H9 (cell line): ENCODE measurements at regions not wholly inside any gene's neighbourhood (a gene's known extent, or its start where the extent isn't known, plus 50 kb on each side); places are given as distances from the start of the nearest gene placed in this dataset.
"Not testable (repeated sequence)": the region's sequence is repeated elsewhere in the genome, so short reads cannot be mapped to it uniquely, and the experiment has no call there.

Source experiments
- DNase-seq: peaks from one replicate; pipeline ENCODE4 v3.0.0-alpha.2; 2017
- H2AFZ ChIP-seq: one replicate; pipeline ENCODE4 v1.6.1; 2013; ENCODE audit warnings: mild to moderate bottlenecking, low read length, control low read depth, moderate library complexity
- H2AK5ac ChIP-seq: 2 replicates; pipeline ENCODE4 v1.6.1; 2013; ENCODE audit warnings: low read length, control low read depth, mixed read lengths; ENCODE audit not compliant: insufficient read length
- H2BK120ac ChIP-seq: one replicate; pipeline ENCODE4 v1.6.1; 2013; ENCODE audit warnings: low read depth, mild to moderate bottlenecking, low read length, control low read depth, inconsistent platforms; ENCODE audit not compliant: poor library complexity, severe bottlenecking
- H2BK12ac ChIP-seq: 2 replicates; pipeline ENCODE4 v1.6.1; 2013; ENCODE audit warnings: low read length, control low read depth, mixed read lengths, low read depth; ENCODE audit not compliant: insufficient read length
- H2BK15ac ChIP-seq: 2 replicates; pipeline ENCODE4 v1.6.1; 2013; ENCODE audit warnings: low read depth, low read length, control low read depth
- H2BK20ac ChIP-seq: one replicate; pipeline ENCODE4 v1.6.1; 2013; ENCODE audit warnings: low read depth, mild to moderate bottlenecking, low read length, control low read depth, inconsistent platforms; ENCODE audit not compliant: poor library complexity, severe bottlenecking
- H2BK5ac ChIP-seq: 2 replicates; pipeline ENCODE4 v1.6.1; 2013; ENCODE audit warnings: low read length, control low read depth, mixed read lengths; ENCODE audit not compliant: insufficient read length
- H3K14ac ChIP-seq: 2 replicates; pipeline ENCODE4 v1.6.1; 2013; ENCODE audit warnings: low read length, control low read depth; ENCODE audit not compliant: insufficient read depth
- H3K18ac ChIP-seq: 2 replicates; pipeline ENCODE4 v1.6.1; 2013; ENCODE audit warnings: low read depth, mild to moderate bottlenecking, mixed read lengths, low read length, control low read depth; ENCODE audit not compliant: insufficient read length
- H3K23ac ChIP-seq: 2 replicates; pipeline ENCODE4 v1.6.1; 2013; ENCODE audit warnings: low read length, control low read depth, mixed read lengths, low read depth; ENCODE audit not compliant: insufficient read length
- H3K23me2 ChIP-seq: 2 replicates; pipeline ENCODE4 v1.6.1; 2013; ENCODE audit warnings: low read depth, mild to moderate bottlenecking, mixed read lengths, low read length, control low read depth; ENCODE audit not compliant: insufficient read length, poor library complexity, severe bottlenecking
- H3K27ac ChIP-seq: 2 replicates; pipeline ENCODE4 v1.5.1; 2013; ENCODE audit warnings: low read length, control low read depth, mixed read lengths, low read depth; ENCODE audit not compliant: insufficient read length
- H3K27me3 ChIP-seq: 2 replicates; pipeline ENCODE4 v1.6.1; 2013; ENCODE audit warnings: low read length, control low read depth, inconsistent platforms; ENCODE audit not compliant: insufficient read depth
- H3K4ac ChIP-seq: 2 replicates; pipeline ENCODE4 v1.6.1; 2013; ENCODE audit warnings: low read depth, mild to moderate bottlenecking, control low read depth, inconsistent platforms, low read length, moderate library complexity
- H3K4me1 ChIP-seq: 2 replicates; pipeline ENCODE4 v1.6.1; 2013; ENCODE audit warnings: low read length, control low read depth, inconsistent platforms; ENCODE audit not compliant: insufficient read depth
- H3K4me2 ChIP-seq: 2 replicates; pipeline ENCODE4 v1.6.1; 2013; ENCODE audit warnings: low read length, control low read depth, mixed read lengths; ENCODE audit not compliant: insufficient read length, insufficient read depth
- H3K56ac ChIP-seq: 2 replicates; pipeline ENCODE4 v1.6.1; 2013; ENCODE audit warnings: low read depth, mild to moderate bottlenecking, mixed read lengths, low read length, control low read depth; ENCODE audit not compliant: insufficient read length
- H3K79me1 ChIP-seq: 2 replicates; pipeline ENCODE4 v1.6.1; 2013; ENCODE audit warnings: low read depth, mild to moderate bottlenecking, moderate library complexity, low read length, control low read depth, inconsistent platforms; ENCODE audit not compliant: insufficient read depth, poor library complexity, severe bottlenecking
- H3K79me2 ChIP-seq: 2 replicates; pipeline ENCODE4 v1.6.1; 2013; ENCODE audit warnings: low read length, control low read depth, inconsistent platforms; ENCODE audit not compliant: insufficient read depth
- H3K9ac ChIP-seq: 2 replicates; pipeline ENCODE4 v1.6.1; 2013; ENCODE audit warnings: low read length, control low read depth, mixed read lengths; ENCODE audit not compliant: insufficient read length; ENCODE audit errors: extremely low read depth
- H3K9me3 ChIP-seq: one replicate; pipeline ENCODE4 v1.6.1; 2013; ENCODE audit warnings: low read depth, low read length, inconsistent platforms; ENCODE audit not compliant: control insufficient read depth
- H3T11ph ChIP-seq: one replicate; pipeline ENCODE4 v1.6.1; 2013; ENCODE audit warnings: mild to moderate bottlenecking, low read length, control low read depth, inconsistent platforms
- H4K20me1 ChIP-seq: one replicate; pipeline ENCODE4 v1.6.1; 2013; ENCODE audit not compliant: control insufficient read depth, insufficient read length, insufficient read depth
- H4K5ac ChIP-seq: 2 replicates; pipeline ENCODE4 v1.6.1; 2013; ENCODE audit warnings: low read depth, mild to moderate bottlenecking, mixed read lengths, low read length, control low read depth; ENCODE audit not compliant: insufficient read length
- H4K8ac ChIP-seq: replicated peaks from 2 replicates; pipeline ENCODE4 v1.6.1; 2013; ENCODE audit warnings: low read length, control low read depth, mixed read lengths, low read depth; ENCODE audit not compliant: insufficient read length
- H4K91ac ChIP-seq: 2 replicates; pipeline ENCODE4 v1.6.1; 2013; ENCODE audit warnings: low read depth, mild to moderate bottlenecking, moderate library complexity, mixed read lengths, low read length, control low read depth; ENCODE audit not compliant: insufficient read length
- H3K27ac Mint-ChIP-seq, 3 experiments: 2 replicates in 2 of 3; 3 replicates in 1 of 3; pipeline ENCODE4 v1.8.0; 2020 to 2021; ENCODE audit warnings: mixed read lengths in 3 of 3, mild to moderate bottlenecking in 1 of 3, moderate library complexity in 1 of 3
- H3K27me3 Mint-ChIP-seq: 2 replicates; pipeline ENCODE4 v1.8.0; 2021; ENCODE audit warnings: low read depth, mild to moderate bottlenecking, moderate library complexity, mixed read lengths
- H3K36me3 Mint-ChIP-seq, 3 experiments: 2 replicates in 2 of 3; 3 replicates in 1 of 3; pipeline ENCODE4 v1.8.0; 2020 to 2021; ENCODE audit warnings: low read depth in 3 of 3, mixed read lengths in 3 of 3; ENCODE audit not compliant: insufficient read depth in 1 of 3
- H3K4me1 Mint-ChIP-seq, 2 experiments: 2 replicates each; pipeline ENCODE4 v1.8.0; 2020; ENCODE audit warnings: mixed read lengths in 2 of 2
- H3K4me3 Mint-ChIP-seq, 2 experiments: 2 replicates in 1 of 2; 3 replicates in 1 of 2; pipeline ENCODE4 v1.8.0; 2020 to 2021; ENCODE audit warnings: mild to moderate bottlenecking in 2 of 2, mixed read lengths in 2 of 2, moderate library complexity in 1 of 2
- H3K9me3 Mint-ChIP-seq, 2 experiments: 2 replicates in 1 of 2; 3 replicates in 1 of 2; pipeline ENCODE4 v1.8.0; 2020; ENCODE audit warnings: mild to moderate bottlenecking in 2 of 2, mixed read lengths in 2 of 2, moderate library complexity in 1 of 2
- CTCF ChIP-seq: fragments of 200-600 bp; sonication (generic); conservative IDR thresholded peaks from 3 replicates; pipeline ENCODE4 v1.8.0; 2021; ENCODE audit warnings: antibody characterized with exemption, mild to moderate bottlenecking
- WGBS: extraction: QIAGEN DNeasy Blood & Tissue Kit; methylation state at CpG from one replicate; pipeline ENCODE4 v1.1.7; 2013; ENCODE audit warnings: missing lambda C conversion rate, low lambda C conversion rate, mixed read lengths; ENCODE audit not compliant: insufficient read length; ENCODE audit errors: extremely low coverage; 5-methylcytosine and 5-hydroxymethylcytosine counted together

DNA sequence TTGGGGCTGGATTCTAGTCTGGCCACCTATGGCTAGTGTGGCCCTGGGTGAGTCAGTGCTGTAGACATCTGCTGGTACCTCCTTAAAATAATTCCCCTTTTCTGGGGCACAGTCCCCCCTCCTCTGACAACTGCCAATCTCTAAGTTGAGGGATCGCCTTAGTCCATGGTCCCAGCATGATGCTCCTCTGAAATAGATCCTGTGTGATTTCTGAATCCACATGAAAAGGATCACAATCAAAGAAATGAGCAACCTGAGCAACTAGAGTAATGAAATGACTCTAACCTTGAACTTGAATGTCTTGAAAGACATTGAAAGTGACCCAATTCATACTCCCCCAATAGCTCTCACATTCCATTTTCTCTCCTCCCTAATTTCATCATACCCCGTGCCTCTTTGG lies 332.5 kb downstream of the VRK1 start:
- no peaks in the 10 kb centered on the region for H3K23me2 ChIP-seq
- H3K56ac ChIP-seq = no peak overlapping the region
- Mint-ChIP-seq H3K36me3 (no peaks in the 10 kb centered on the region), H3K9me3 (no peaks in the 10 kb centered on the region; a peak in 1 of 5 replicates), H3K4me3 (no peak overlapping the region), H3K27ac (no peak overlapping the region; a peak in 1 of 7 replicates), H3K27me3 (no peaks in the 10 kb centered on the region; the same call in 1 of the 2 replicates), H3K4me1 (no peaks in the 10 kb centered on the region)
- no peaks in the 10 kb centered on the region for H4K20me1 ChIP-seq
- no peak overlapping the region for H2BK20ac ChIP-seq
- no peaks in the 10 kb centered on the region for H3K79me1 ChIP-seq
- no peak overlapping the region for H3K4me2 ChIP-seq
- H4K91ac ChIP-seq = no peak overlapping the region
- no peak overlapping the region for H3K4ac ChIP-seq
- H4K8ac ChIP-seq = no peak overlapping the region
- no peak overlapping the region for H2AFZ ChIP-seq
- TF ChIP-seq CTCF = no peak
- no peak overlapping the region for H2BK120ac ChIP-seq
- H3K18ac ChIP-seq = no peak overlapping the region
- no peak overlapping the region for H3T11ph ChIP-seq
- H2BK5ac ChIP-seq = no peak overlapping the region
- no peak for DNase-seq
- no peaks in the 10 kb centered on the region for H3K27me3 ChIP-seq
- no peak overlapping the region for H3K9ac ChIP-seq
- no peak overlapping the region for H3K27ac ChIP-seq
- H3K79me2 ChIP-seq = no peaks in the 10 kb centered on the region
- no peak overlapping the region for H4K5ac ChIP-seq
- H3K9me3 ChIP-seq = no peaks in the 10 kb centered on the region
- H3K23ac ChIP-seq = no peak overlapping the region
- no peak overlapping the region for H2BK12ac ChIP-seq
- no peak overlapping the region for H3K14ac ChIP-seq
- no peaks in the 10 kb centered on the region for H3K4me1 ChIP-seq
- no CpG with 5 or more reads among the region's 2 CpGs for WGBS
- H2AK5ac ChIP-seq = no peak overlapping the region
- H2BK15ac ChIP-seq = no peak overlapping the region

DNA sequence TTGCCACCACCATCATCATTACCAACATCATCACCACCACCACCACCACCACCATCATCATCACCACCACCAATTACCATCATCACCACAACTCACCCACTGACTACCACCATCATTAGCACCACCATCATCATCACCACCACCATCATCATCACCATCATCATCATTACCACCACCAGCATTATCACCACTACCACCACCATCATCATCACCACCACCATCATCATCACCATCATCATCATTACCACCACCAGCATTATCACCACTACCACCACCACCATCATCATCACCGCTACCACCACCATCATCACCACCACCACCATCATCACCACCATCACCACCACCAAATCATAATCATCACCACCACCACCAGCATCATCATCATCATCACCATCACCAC lies 338.7 kb downstream of the VRK1 start:
- not testable (repeated sequence) for H3K79me1 ChIP-seq, H2AK5ac ChIP-seq, H3K27ac ChIP-seq, H3K27me3 ChIP-seq, H3K27me3 Mint-ChIP-seq, H3K4ac ChIP-seq, H3K18ac ChIP-seq, H3K79me2 ChIP-seq, H3K23me2 ChIP-seq, H2BK5ac ChIP-seq, DNase-seq, H3K4me1 ChIP-seq, H3K4me2 ChIP-seq, H3K9ac ChIP-seq, H3K56ac ChIP-seq, H3K14ac ChIP-seq, H2BK120ac ChIP-seq, H2BK12ac ChIP-seq, H3K4me1 Mint-ChIP-seq, H2AFZ ChIP-seq, H2BK15ac ChIP-seq, H3K4me3 Mint-ChIP-seq, H3T11ph ChIP-seq, H4K8ac ChIP-seq, H3K9me3 ChIP-seq, H3K27ac Mint-ChIP-seq, H3K23ac ChIP-seq, H4K91ac ChIP-seq, H2BK20ac ChIP-seq, H4K5ac ChIP-seq, H4K20me1 ChIP-seq
- no CpG with 5 or more reads among the region's 1 CpG for WGBS
- Mint-ChIP-seq H3K36me3 (peaks cover 0 to 12% (median 5%) of the 10 kb centered on the region in 3 experiments; a peak in 4 of 7 replicates), H3K9me3 (peaks cover 11 to 12% of the 10 kb centered on the region in 2 experiments)
